Immature natural killer cell (primary cell): ENCODE measurements at regions not wholly inside any gene's neighbourhood (a gene's known extent, or its start where the extent isn't known, plus 50 kb on each side); places are given as distances from the start of the nearest gene placed in this dataset.
"Not testable (repeated sequence)": the region's sequence is repeated elsewhere in the genome, so short reads cannot be mapped to it uniquely, and the experiment has no call there.

Experiments used
- DNase-seq, 3 donors: peaks; one replicate each; pipeline ENCODE4 v3.0.0; 2022; ENCODE audit warnings: mixed read lengths in 1 of 3
- H3K27ac Mint-ChIP-seq, 6 donors: one replicate each; pipeline ENCODE4 v1.8.0; 2020; ENCODE audit warnings: mixed read lengths in 6 of 6, mild to moderate bottlenecking in 5 of 6, inconsistent platforms in 4 of 6, moderate library complexity in 3 of 6
- H3K27me3 Mint-ChIP-seq, 3 donors: one replicate each; pipeline ENCODE4 v1.8.0; 2020 to 2021; ENCODE audit warnings: low read depth in 3 of 3, mild to moderate bottlenecking in 3 of 3, mixed read lengths in 3 of 3, moderate library complexity in 3 of 3, inconsistent platforms in 1 of 3
- H3K36me3 Mint-ChIP-seq, 3 donors: one replicate each; pipeline ENCODE4 v1.8.0; 2020; ENCODE audit warnings: mixed read lengths in 3 of 3, inconsistent platforms in 2 of 3, mild to moderate bottlenecking in 2 of 3
- H3K4me1 Mint-ChIP-seq, 2 donors: one replicate each; pipeline ENCODE4 v1.8.0; 2020; ENCODE audit warnings: inconsistent platforms in 2 of 2, mild to moderate bottlenecking in 2 of 2, mixed read lengths in 2 of 2, moderate library complexity in 1 of 2
- H3K4me3 Mint-ChIP-seq, 5 donors: one replicate each; pipeline ENCODE4 v1.8.0; 2020; ENCODE audit warnings: mild to moderate bottlenecking in 5 of 5, mixed read lengths in 5 of 5, inconsistent platforms in 3 of 5, moderate library complexity in 3 of 5
- H3K9me3 Mint-ChIP-seq, 6 donors: one replicate each; pipeline ENCODE4 v1.8.0; 2020; ENCODE audit warnings: mild to moderate bottlenecking in 6 of 6, mixed read lengths in 6 of 6, inconsistent platforms in 4 of 6, moderate library complexity in 3 of 6

DNA sequence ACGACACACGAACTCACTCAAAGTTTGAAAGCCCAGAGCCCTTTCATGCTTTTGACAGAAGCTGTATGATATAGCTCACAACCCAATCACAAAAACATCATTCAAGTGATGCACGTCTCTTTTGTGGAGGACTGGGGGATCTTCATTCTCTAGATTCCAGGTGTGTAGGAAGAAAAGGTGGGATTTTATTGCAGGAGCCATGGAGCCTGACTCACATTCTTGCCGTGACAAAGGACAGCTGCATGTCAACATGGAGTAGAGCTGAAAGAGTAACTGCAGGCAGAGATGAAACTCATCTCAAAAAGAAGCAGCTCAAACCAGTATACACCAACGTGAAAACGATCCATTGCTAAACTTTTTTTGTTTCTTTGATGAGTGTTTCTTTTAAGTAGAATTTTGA is 50.9 kb upstream of the PDE1A start:
- Mint-ChIP-seq H3K27me3 (no peaks in the 10 kb centered on the region), H3K27ac (no peak overlapping the region), H3K9me3 (peaks cover 3 to 24% (median 11%) of the 10 kb centered on the region in 6 donors), H3K4me1 (no peaks in the 10 kb centered on the region), H3K36me3 (no peaks in the 10 kb centered on the region), H3K4me3 (no peak overlapping the region)
- no peak for DNase-seq

GRCh38 chr2:182481676-182482075 is 54.8 kb upstream of the PDE1A start:
- Mint-ChIP-seq H3K27ac (no peak overlapping the region), H3K4me3 (no peak overlapping the region), H3K4me1 (no peaks in the 10 kb centered on the region), H3K27me3 (no peaks in the 10 kb centered on the region), H3K36me3 (no peaks in the 10 kb centered on the region), H3K9me3 (peaks cover 0 to 28% (median 7%) of the 10 kb centered on the region in 6 donors)
- DNase-seq, result no peak

DNA sequence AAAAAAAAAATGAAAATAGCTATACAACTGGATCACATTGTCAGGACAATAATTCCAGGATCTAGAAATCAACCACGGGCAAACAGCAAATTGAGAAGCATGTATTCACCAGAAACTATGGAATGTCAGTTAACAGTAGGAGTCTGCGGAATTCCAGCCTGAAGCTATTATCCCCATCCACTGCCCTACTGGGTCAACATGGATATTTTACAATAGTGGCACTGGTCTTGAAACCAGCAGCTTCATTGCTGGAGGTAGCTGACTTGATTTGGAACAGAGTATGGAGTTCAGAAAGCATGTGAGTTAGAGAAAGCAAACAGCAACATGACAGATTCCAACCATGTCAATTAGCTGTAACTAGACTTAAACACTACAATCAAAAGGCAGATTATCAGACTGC is 55.7 kb upstream of the PDE1A start:
- Mint-ChIP-seq H3K27ac (no peak overlapping the region), H3K27me3 (peaks cover 0 to under 1% (median 0%) of the 10 kb centered on the region in 3 donors), H3K36me3 (no peaks in the 10 kb centered on the region), H3K9me3 (peaks cover 0 to 28% (median 5%) of the 10 kb centered on the region in 6 donors), H3K4me3 (no peak overlapping the region), H3K4me1 (no peaks in the 10 kb centered on the region)
- no peak for DNase-seq

GRCh38 chr2:182496596-182496995 is 69.8 kb upstream of the PDE1A start:
- H3K27me3 Mint-ChIP-seq, result peaks cover 0 to 3% (median 0%) of the 10 kb centered on the region in 3 donors
- no peak overlapping the region for H3K27ac Mint-ChIP-seq
- H3K36me3 Mint-ChIP-seq, result no peaks in the 10 kb centered on the region
- H3K4me3 Mint-ChIP-seq, result no peak overlapping the region
- H3K9me3 Mint-ChIP-seq, result peaks cover 2 to 9% (median 4%) of the 10 kb centered on the region in 6 donors
- no peaks in the 10 kb centered on the region for H3K4me1 Mint-ChIP-seq
- DNase-seq, result no peak

GRCh38 chr2:182499706-182500470 is 73.1 kb upstream of the PDE1A start:
- peaks cover 2 to 8% (median 3%) of the 10 kb centered on the region in 6 donors for H3K9me3 Mint-ChIP-seq
- DNase-seq, result no peak
- H3K4me1 Mint-ChIP-seq, result no peaks in the 10 kb centered on the region
- H3K4me3 Mint-ChIP-seq, result no peak overlapping the region
- H3K27ac Mint-ChIP-seq, result no peak overlapping the region
- H3K36me3 Mint-ChIP-seq, result no peaks in the 10 kb centered on the region
- H3K27me3 Mint-ChIP-seq, result peaks cover 0 to 3% (median 0%) of the 10 kb centered on the region in 3 donors

GRCh38 chr2:182503886-182504285 is 77.0 kb upstream of the PDE1A start:
- H3K27me3 Mint-ChIP-seq, result no peaks in the 10 kb centered on the region
- DNase-seq, result no peak
- no peaks in the 10 kb centered on the region for H3K36me3 Mint-ChIP-seq
- H3K4me3 Mint-ChIP-seq, result no peak overlapping the region
- H3K9me3 Mint-ChIP-seq, result peaks cover 0 to 5% (median 2%) of the 10 kb centered on the region in 6 donors
- H3K4me1 Mint-ChIP-seq, result no peaks in the 10 kb centered on the region
- H3K27ac Mint-ChIP-seq, result no peak overlapping the region

- Mint-ChIP-seq H3K27me3 (no peaks in the 10 kb centered on the region), H3K36me3 (no peaks in the 10 kb centered on the region)
- DNase-seq, result no peak
These were observed 78.1 kb upstream of the PDE1A start for GRCh38 chr2:182504903-182505302.

DNA sequence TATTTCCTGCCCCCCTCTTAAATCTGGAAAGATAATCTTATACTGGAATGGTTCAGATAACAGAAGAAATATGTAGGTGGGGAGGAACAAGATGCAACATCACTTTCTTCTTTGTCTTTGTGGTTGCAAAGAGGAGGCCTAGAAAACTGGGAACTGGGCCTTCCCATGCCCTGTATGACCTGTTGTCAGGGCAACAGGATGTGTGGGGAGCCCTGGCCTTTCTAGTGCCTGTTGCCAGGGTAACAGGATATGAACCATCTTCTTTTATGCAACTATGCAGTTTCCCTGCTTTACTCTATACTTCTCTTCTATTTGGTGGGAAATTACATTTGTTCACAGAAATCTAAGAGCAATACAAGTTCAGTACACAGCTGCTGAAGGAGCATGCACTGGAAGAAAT is 79.8 kb upstream of the PDE1A start:
- Mint-ChIP-seq H3K9me3 (peaks cover 0 to 7% (median 2%) of the 10 kb centered on the region in 6 donors), H3K4me3 (no peak overlapping the region), H3K36me3 (no peaks in the 10 kb centered on the region), H3K27ac (no peak overlapping the region), H3K4me1 (no peaks in the 10 kb centered on the region), H3K27me3 (no peaks in the 10 kb centered on the region)
- no peak for DNase-seq

More at GRCh38 chr2:182504903-182505302, 78.1 kb upstream of the PDE1A start:
- no peak overlapping the region for H3K27ac Mint-ChIP-seq
- no peaks in the 10 kb centered on the region for H3K4me1 Mint-ChIP-seq
- H3K4me3 Mint-ChIP-seq, result no peak overlapping the region
- H3K9me3 Mint-ChIP-seq, result peaks cover 0 to 5% (median 1%) of the 10 kb centered on the region in 6 donors

DNA sequence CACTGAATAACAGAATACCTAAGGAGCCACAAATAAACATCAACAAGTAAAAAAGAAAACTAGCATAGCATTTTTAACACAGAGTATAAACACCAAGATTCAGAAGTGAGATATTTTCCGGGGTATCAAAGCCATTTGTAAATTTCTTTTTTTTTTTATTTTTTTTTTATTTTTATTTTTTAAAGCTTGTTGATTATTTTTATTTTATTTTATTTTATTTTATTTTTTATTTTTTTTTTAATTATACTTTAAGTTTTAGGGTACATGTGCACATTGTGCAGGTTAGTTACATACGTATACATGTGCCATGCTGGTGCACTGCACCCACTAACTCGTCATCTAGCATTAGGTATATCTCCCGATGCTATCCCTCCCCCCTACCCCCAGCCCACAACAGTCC is 81.7 kb upstream of the PDE1A start:
- not testable (repeated sequence) for H3K27ac Mint-ChIP-seq, DNase-seq, H3K36me3 Mint-ChIP-seq, H3K4me1 Mint-ChIP-seq, H3K27me3 Mint-ChIP-seq, H3K4me3 Mint-ChIP-seq
- peaks cover 0 to 16% (median 3%) of the 10 kb centered on the region in 6 donors for H3K9me3 Mint-ChIP-seq

- Mint-ChIP-seq H3K9me3 (peaks cover 0 to 16% (median 3%) of the 10 kb centered on the region in 6 donors), H3K4me1 (no peaks in the 10 kb centered on the region), H3K36me3 (no peaks in the 10 kb centered on the region), H3K4me3 (no peak overlapping the region), H3K27ac (no peak overlapping the region), H3K27me3 (peaks cover 0 to 2% (median 0%) of the 10 kb centered on the region in 3 donors)
- no peak for DNase-seq
These were observed 82.4 kb upstream of the PDE1A start for GRCh38 chr2:182509216-182509615.

GRCh38 chr2:182521453-182522404 is 94.9 kb upstream of the PDE1A start:
- DNase-seq, result no peak
- Mint-ChIP-seq H3K9me3 (peaks cover 0 to 5% (median under 1%) of the 10 kb centered on the region in 6 donors), H3K27me3 (peaks cover 0 to 4% (median 0%) of the 10 kb centered on the region in 3 donors), H3K27ac (no peak overlapping the region), H3K4me3 (no peak overlapping the region), H3K4me1 (no peaks in the 10 kb centered on the region), H3K36me3 (no peaks in the 10 kb centered on the region)

- Mint-ChIP-seq H3K27ac (no peak overlapping the region), H3K36me3 (no peaks in the 10 kb centered on the region), H3K27me3 (peaks cover 0 to 4% (median 0%) of the 10 kb centered on the region in 3 donors), H3K4me3 (no peak overlapping the region), H3K9me3 (peaks cover 0 to 5% (median under 1%) of the 10 kb centered on the region in 6 donors), H3K4me1 (no peaks in the 10 kb centered on the region)
- no peak for DNase-seq
These were observed 95.6 kb upstream of the PDE1A start for GRCh38 chr2:182522405-182522896.

- H3K4me3 Mint-ChIP-seq, result no peak overlapping the region
- no peak for DNase-seq
- H3K27ac Mint-ChIP-seq, result no peak overlapping the region
- H3K9me3 Mint-ChIP-seq, result peaks cover 0 to 7% (median 2%) of the 10 kb centered on the region in 6 donors
- H3K36me3 Mint-ChIP-seq, result no peaks in the 10 kb centered on the region
- H3K4me1 Mint-ChIP-seq, result no peaks in the 10 kb centered on the region
- H3K27me3 Mint-ChIP-seq, result peaks cover 0 to 4% (median 0%) of the 10 kb centered on the region in 3 donors
These were observed 96.2 kb upstream of the PDE1A start for GRCh38 chr2:182522972-182523473.

DNA sequence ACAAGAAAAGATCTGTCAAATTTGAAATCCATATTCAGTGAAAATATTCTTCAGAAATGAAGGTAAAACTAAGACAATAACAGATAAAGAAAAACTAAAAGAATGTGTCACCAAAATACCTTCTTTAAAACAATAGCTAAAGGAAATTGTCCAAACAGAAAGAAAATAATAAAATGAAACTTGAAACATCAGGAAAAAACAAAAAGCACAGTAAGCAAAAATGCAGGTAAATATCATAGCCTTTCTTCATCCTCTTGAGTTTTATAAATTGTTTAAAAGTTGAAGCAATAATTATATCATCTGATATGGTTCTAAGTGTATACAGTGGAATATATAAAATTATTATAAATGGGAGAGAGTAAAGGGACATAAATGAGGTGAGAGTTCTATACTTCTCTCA is 103.8 kb upstream of the PDE1A start:
- Mint-ChIP-seq H3K27ac (no peak overlapping the region), H3K4me3 (no peak overlapping the region), H3K9me3 (peaks cover 2 to 21% (median 13%) of the 10 kb centered on the region in 6 donors), H3K27me3 (no peaks in the 10 kb centered on the region), H3K36me3 (no peaks in the 10 kb centered on the region), H3K4me1 (no peaks in the 10 kb centered on the region)
- DNase-seq, result no peak
